LNCAP (cell line): ENCODE measurements at regions not wholly inside any gene's neighbourhood (a gene's known extent, or its start where the extent isn't known, plus 50 kb on each side); places are given as distances from the start of the nearest gene placed in this dataset.

Experiments
- TF ChIP-seq, protein P1 (sequence below): fragments of 450-650 bp; IDR thresholded peaks from 2 replicates; pipeline ENCODE4 v1.5.1; 2017; ENCODE audit warnings: mild to moderate bottlenecking

- TF ChIP-seq, protein P1, sequence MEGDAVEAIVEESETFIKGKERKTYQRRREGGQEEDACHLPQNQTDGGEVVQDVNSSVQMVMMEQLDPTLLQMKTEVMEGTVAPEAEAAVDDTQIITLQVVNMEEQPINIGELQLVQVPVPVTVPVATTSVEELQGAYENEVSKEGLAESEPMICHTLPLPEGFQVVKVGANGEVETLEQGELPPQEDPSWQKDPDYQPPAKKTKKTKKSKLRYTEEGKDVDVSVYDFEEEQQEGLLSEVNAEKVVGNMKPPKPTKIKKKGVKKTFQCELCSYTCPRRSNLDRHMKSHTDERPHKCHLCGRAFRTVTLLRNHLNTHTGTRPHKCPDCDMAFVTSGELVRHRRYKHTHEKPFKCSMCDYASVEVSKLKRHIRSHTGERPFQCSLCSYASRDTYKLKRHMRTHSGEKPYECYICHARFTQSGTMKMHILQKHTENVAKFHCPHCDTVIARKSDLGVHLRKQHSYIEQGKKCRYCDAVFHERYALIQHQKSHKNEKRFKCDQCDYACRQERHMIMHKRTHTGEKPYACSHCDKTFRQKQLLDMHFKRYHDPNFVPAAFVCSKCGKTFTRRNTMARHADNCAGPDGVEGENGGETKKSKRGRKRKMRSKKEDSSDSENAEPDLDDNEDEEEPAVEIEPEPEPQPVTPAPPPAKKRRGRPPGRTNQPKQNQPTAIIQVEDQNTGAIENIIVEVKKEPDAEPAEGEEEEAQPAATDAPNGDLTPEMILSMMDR: no peak
Observed at GRCh38 chr20:10951216-10951615, 277.4 kb upstream of the JAG1 start.

DNA sequence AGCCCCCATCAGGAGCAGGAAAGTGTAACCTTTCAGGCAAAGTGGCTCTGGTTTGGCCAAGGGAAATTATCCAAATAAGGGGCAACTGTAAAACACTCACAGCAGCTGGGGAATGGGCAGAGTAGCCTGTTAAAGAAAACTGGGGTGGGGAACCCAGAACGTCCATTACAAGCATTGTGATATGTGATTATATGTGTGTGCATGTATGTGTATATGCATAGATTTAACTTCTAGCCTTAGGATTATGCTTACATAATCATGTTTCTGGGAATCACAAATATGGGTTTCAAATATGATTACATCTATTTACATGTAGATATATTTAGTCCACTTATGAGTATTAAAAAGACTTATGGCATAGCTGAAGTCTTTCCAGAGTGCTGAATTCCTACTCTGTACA is 278.1 kb upstream of the JAG1 start:
- TF ChIP-seq, protein P1: no peak

DNA sequence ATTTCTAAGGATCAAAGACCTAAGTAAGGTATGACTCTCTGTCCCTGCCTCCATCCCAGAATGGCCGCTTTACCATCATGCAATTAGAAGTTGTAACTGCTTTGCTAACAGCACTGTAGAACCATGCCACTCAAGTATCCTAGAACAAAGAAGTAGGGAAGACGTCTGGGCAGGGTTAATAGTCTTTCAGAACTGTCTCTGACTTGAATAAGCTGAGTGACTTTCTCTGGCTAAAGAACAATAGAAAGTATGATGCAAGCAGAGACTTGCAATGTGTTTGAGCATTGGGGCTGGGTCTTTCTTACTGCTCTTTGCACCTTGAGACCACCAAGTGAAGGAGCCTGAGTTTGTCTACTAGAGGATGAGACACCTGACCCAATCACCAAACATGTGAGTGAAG is 279.6 kb upstream of the JAG1 start:
- TF ChIP-seq, protein P1: no peak

DNA sequence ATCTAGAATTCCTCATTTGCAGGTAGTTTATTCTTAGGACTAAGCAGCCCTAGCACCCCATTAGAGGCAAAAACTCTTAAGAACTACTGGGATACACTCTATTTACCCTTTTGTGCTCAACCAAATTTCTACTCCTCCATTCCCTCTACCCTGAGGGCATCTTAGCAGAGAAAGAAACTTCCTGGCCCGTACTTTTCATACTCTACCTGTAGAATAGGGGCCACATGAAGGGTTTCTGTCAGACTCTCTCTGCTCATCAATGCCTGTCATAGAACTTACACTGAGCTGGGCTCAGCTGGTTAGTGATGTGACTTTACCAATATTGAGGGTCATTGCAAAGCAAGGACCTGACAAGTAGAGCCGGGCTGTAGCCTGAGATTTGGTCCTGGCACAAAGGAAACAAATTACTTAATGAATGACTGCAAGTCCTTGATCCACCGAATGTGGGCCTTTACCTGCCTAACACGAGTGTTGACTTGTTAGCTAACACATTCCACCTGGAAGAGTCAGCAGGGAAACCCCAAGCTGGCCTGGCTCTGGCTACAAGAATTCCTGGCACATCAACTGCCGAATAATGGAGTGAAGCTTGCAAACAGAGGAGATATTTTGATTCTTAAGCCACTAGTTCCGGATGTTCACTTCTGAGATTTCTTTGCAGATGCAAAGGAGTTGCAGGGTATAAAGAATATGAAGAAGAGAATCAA is 280.5 kb upstream of the JAG1 start:
- TF ChIP-seq, protein P1: no peak

DNA sequence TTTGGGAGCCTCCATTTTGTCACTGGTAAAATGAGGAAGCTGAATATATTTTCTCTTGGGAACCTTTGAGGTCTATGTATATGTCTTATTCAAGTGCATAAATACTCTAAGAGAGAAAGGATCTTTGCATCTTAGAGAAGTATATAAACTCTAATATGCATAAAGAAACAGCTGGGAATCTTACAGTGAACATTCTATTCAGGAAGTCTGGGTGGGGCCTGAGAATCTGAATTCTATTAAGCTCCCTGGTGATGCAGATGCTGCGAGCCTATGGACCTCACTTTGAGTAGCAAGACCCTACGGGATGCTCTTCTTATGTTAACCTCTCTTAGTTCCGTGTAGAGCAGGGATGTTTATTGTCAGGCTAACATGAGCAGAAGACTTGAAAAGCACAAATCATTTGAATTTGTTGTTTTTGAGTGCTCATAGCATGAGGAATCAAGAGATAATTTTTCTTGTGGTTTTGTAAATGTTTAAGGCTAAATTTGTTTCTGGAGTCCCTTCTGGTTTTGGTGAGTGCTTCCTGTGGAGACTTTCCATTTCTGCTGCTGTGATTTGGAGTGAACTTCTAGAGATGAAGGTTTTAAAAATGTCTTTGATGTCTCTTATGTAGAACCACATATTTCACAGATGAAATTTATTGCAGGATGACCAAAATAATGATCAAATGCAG is 281.2 kb upstream of the JAG1 start:
- TF ChIP-seq, protein P1: no peak

DNA sequence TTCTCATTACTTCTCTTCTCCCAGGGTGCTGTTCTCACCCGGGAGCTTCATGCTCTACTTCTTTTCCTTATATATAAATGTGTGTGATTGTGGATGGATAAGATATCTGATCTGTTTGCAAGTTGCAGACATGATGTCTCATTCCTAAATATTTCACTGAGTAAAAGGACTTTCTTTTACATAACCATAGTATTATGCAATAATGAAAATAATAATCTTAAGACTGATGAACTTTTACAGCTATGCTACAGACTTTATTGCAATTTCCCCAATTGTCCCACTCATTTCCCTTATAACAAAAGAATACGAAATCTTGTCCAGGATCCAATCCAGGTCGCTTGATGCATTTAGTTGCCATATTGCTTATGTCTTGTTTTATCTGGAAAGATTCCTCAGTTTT is 284.5 kb upstream of the JAG1 start:
- TF ChIP-seq, protein P1: no peak

- TF ChIP-seq, protein P1: no peak
Observed at GRCh38 chr20:10960416-10960815, 286.6 kb upstream of the JAG1 start.
